Rectal smooth muscle tissue (tissue), 1 donor: ENCODE measurements at regions not wholly inside any gene's neighbourhood (a gene's known extent, or its start where the extent isn't known, plus 50 kb on each side); places are given as distances from the start of the nearest gene placed in this dataset.

Experiments used
- H3K27ac ChIP-seq: one replicate; pipeline ENCODE4 v1.7.0; 2013; ENCODE audit warnings: low read depth, low read length, inconsistent platforms
- H3K27me3 ChIP-seq: one replicate; pipeline ENCODE4 v1.7.0; 2013; ENCODE audit warnings: low read length; ENCODE audit not compliant: control insufficient read depth, insufficient read depth
- H3K36me3 ChIP-seq: one replicate; pipeline ENCODE4 v1.7.0; 2013; ENCODE audit warnings: low read length; ENCODE audit not compliant: control insufficient read depth, insufficient read depth
- H3K4me1 ChIP-seq: one replicate; pipeline ENCODE4 v1.7.0; 2013; ENCODE audit warnings: low read length; ENCODE audit not compliant: control insufficient read depth, insufficient read depth
- H3K4me3 ChIP-seq: one replicate; pipeline ENCODE4 v1.7.0; 2013; ENCODE audit warnings: low read length
- H3K9ac ChIP-seq: one replicate; pipeline ENCODE4 v1.7.0; 2013; ENCODE audit warnings: low read length

DNA sequence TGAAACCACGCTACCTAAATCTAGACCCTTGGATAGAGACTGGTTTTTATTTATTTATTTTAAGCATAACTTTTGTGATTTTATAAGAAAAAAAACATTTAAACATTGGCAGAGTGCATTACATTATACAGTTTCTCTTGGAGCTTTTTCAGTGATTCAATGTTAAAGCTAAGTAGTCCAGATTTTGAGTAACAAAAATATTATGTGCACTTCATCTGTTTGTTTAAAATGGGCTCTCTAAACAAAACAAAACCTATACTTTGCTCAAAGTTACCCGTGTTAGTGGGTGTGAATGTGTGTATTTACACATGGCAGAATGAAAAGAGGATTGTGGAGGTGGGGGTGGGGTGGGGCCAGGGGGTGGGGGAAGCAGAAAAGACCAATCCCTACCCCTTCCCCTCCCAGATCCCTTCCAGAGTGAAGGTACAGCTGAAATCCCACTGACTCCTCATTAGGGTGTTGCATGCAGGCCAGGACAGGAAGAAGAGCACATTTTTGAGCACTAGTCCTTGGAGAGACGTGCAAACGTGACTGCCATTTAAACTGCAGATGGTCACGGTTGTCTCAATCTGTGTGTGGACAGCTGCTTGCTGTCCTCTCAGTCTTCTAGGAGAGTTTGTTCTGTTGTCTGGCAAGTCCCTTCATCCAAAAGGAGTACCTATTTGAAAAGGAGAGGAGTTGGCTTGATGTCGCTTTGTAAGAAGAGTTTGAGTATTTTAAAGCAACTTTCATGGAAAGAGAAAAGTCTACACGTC lies 303.0 kb downstream of the ICOS start:
- no peaks in the 10 kb centered on the region for H3K36me3 ChIP-seq
- no peak overlapping the region for H3K4me3 ChIP-seq
- no peaks in the 10 kb centered on the region for H3K4me1 ChIP-seq
- H3K27ac ChIP-seq, result no peak overlapping the region
- H3K27me3 ChIP-seq, result no peaks in the 10 kb centered on the region
- no peak overlapping the region for H3K9ac ChIP-seq

DNA sequence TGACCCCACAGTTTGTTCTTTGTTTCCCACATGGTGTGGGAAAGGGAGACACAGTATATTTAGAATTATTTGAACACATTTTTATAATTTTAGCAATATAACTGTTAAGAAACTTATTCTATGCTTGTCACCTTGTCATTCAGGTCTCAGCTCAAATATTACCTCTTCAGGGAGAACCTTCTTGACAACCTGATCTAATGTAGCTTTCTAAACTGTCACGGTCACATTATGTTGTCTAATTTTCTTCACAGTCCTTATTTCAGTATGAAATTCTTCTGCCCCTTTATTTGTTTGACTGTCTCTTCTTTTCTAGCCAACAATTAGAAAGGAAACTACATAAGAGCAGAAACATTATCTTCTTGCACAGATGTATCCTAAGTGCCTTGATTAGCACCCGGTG lies 304.3 kb upstream of the PARD3B start:
- Histone ChIP-seq H3K27ac (no peak overlapping the region), H3K9ac (no peak overlapping the region), H3K4me3 (no peak overlapping the region), H3K4me1 (no peaks in the 10 kb centered on the region), H3K36me3 (no peaks in the 10 kb centered on the region), H3K27me3 (no peaks in the 10 kb centered on the region)

DNA sequence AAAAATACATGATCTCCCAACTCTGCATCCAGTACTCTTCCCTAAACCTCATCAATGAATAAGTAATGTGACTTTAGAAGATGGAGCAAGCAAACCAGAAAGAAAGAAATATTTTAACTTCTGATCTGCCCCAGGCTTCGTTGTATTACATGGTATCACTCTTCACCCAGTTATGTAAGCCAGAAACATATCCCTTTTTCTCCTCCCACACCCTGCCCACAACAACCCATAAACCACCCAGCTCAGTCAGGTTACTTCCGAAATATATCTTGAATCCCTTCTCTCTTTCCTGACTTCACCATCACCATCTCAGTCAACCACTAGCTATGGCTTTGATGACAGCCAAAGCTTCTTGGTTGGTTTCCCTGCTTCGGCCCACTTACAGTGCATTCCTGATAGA lies 295.8 kb upstream of the PARD3B start:
- no peaks in the 10 kb centered on the region for H3K27me3 ChIP-seq
- H3K36me3 ChIP-seq, result no peaks in the 10 kb centered on the region
- H3K27ac ChIP-seq, result no peak overlapping the region

DNA sequence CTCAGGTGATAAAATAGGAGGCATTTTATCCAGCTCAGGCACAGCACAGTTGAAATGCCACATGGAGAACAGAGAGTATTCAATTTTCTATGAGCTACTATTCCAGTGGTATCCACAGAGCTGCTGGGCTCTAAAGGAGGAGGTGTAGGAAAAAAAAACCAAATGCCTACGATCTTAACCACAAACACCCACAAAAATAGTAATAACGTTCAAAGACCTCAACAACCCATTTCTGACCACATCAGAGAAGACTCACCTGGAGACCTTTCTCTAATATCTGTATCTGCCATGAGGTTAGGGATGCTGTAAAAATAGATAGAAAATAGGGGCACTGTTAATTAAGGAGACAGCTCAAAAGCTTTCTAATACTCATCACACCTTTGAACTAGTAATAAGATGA lies 294.6 kb upstream of the PARD3B start:
- Histone ChIP-seq H3K4me3 (no peak overlapping the region), H3K27me3 (no peaks in the 10 kb centered on the region)

More for the DNA sequence above, 295.8 kb upstream of the PARD3B start:
- H3K4me1 ChIP-seq, result peaks cover 2% of the 10 kb centered on the region
- no peak overlapping the region for H3K4me3 ChIP-seq
- H3K9ac ChIP-seq, result no peak overlapping the region

GRCh38 chr2:204251158-204251997 lies 293.9 kb upstream of the PARD3B start:
- H3K9ac ChIP-seq, result no peak overlapping the region
- no peak overlapping the region for H3K27ac ChIP-seq
- no peaks in the 10 kb centered on the region for H3K36me3 ChIP-seq
- H3K27me3 ChIP-seq, result no peaks in the 10 kb centered on the region
- H3K4me1 ChIP-seq, result no peaks in the 10 kb centered on the region
- H3K4me3 ChIP-seq, result no peak overlapping the region

More for the DNA sequence above, 294.6 kb upstream of the PARD3B start:
- no peak overlapping the region for H3K9ac ChIP-seq
- peaks cover 2% of the 10 kb centered on the region for H3K4me1 ChIP-seq
- no peaks in the 10 kb centered on the region for H3K36me3 ChIP-seq
- no peak overlapping the region for H3K27ac ChIP-seq

GRCh38 chr2:204251998-204252376 lies 293.3 kb upstream of the PARD3B start:
- H3K4me1 ChIP-seq, result no peaks in the 10 kb centered on the region

GRCh38 chr2:204255071-204255470 lies 290.2 kb upstream of the PARD3B start:
- Histone ChIP-seq H3K27ac (no peak overlapping the region), H3K4me3 (no peak overlapping the region), H3K36me3 (no peaks in the 10 kb centered on the region), H3K9ac (no peak overlapping the region), H3K4me1 (peaks cover 2% of the 10 kb centered on the region), H3K27me3 (no peaks in the 10 kb centered on the region)

More at GRCh38 chr2:204251998-204252376, 293.3 kb upstream of the PARD3B start:
- Histone ChIP-seq H3K27me3 (no peaks in the 10 kb centered on the region), H3K4me3 (no peak overlapping the region), H3K27ac (no peak overlapping the region), H3K9ac (no peak overlapping the region), H3K36me3 (no peaks in the 10 kb centered on the region)

DNA sequence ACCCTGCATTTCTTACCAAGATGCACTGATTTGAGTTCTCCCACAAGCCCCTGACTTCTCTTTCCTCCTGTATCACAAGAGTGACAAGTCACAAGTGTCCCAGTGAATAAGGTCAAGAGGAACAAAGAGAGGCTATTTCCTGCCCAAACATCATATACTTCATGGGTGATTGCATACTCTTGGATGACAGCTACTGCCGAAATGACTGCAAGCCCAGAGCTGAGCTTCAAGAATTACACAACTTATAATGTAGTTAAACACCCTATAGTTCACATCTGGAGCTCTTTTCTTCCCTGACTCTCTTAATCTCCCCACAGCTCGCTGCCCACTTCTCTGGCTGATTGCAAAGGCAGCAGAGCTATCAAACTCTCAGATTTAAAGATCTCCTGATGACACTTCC lies 289.7 kb upstream of the PARD3B start:
- no peak overlapping the region for H3K9ac ChIP-seq
- no peak overlapping the region for H3K4me3 ChIP-seq
- H3K27ac ChIP-seq, result no peak overlapping the region
- H3K27me3 ChIP-seq, result no peaks in the 10 kb centered on the region
- peaks cover 5% of the 10 kb centered on the region for H3K4me1 ChIP-seq
- H3K36me3 ChIP-seq, result no peaks in the 10 kb centered on the region

- H3K9ac ChIP-seq, result no peak overlapping the region
- no peaks in the 10 kb centered on the region for H3K36me3 ChIP-seq
- no peaks in the 10 kb centered on the region for H3K27me3 ChIP-seq
- H3K4me3 ChIP-seq, result no peak overlapping the region
- H3K27ac ChIP-seq, result no peak overlapping the region
- peaks cover 8% of the 10 kb centered on the region for H3K4me1 ChIP-seq
Measured at GRCh38 chr2:204257781-204258180, 287.5 kb upstream of the PARD3B start.

- no peaks in the 10 kb centered on the region for H3K36me3 ChIP-seq
- peaks cover 8% of the 10 kb centered on the region for H3K4me1 ChIP-seq
- no peak overlapping the region for H3K4me3 ChIP-seq
- H3K27ac ChIP-seq, result no peak overlapping the region
- H3K9ac ChIP-seq, result no peak overlapping the region
- no peaks in the 10 kb centered on the region for H3K27me3 ChIP-seq
Measured at GRCh38 chr2:204258890-204259289, 286.4 kb upstream of the PARD3B start.

- H3K27me3 ChIP-seq, result no peaks in the 10 kb centered on the region
- H3K4me3 ChIP-seq, result no peak overlapping the region
- H3K4me1 ChIP-seq, result peaks cover 8% of the 10 kb centered on the region
- H3K27ac ChIP-seq, result no peak overlapping the region
- H3K36me3 ChIP-seq, result no peaks in the 10 kb centered on the region
- H3K9ac ChIP-seq, result no peak overlapping the region
Measured at GRCh38 chr2:204260162-204260877, 285.0 kb upstream of the PARD3B start.

DNA sequence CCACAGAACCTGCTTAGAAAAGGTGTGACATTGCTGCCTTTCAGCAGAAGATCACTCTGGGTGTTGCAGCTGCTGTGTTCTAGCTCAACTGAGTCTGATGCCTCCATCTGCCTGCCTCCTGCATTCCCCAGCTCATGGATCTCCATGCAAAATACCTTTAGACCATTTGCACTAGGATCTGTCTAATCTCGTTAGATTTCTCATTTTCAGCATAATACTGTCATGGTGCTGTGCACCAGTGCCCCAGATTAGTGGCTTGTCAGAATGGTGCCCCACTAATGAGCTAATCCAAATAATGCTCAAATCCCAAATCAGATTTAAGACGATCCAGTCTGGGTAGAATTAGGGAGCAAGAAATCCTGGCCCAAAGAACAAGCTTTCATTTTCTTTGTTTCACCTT lies 284.4 kb upstream of the PARD3B start:
- H3K9ac ChIP-seq, result no peak overlapping the region
- no peak overlapping the region for H3K27ac ChIP-seq
- H3K27me3 ChIP-seq, result no peaks in the 10 kb centered on the region
- H3K4me1 ChIP-seq, result peaks cover 8% of the 10 kb centered on the region
- H3K36me3 ChIP-seq, result no peaks in the 10 kb centered on the region
- H3K4me3 ChIP-seq, result no peak overlapping the region
